ENCODE measurements at regions not wholly inside any gene's neighbourhood (a gene's known extent, or its start where the extent isn't known, plus 50 kb on each side); places are given as distances from the start of the nearest gene placed in this dataset.
"Not testable (repeated sequence)": the region's sequence is repeated elsewhere in the genome, so short reads cannot be mapped to it uniquely, and the experiment has no call there.

DNA sequence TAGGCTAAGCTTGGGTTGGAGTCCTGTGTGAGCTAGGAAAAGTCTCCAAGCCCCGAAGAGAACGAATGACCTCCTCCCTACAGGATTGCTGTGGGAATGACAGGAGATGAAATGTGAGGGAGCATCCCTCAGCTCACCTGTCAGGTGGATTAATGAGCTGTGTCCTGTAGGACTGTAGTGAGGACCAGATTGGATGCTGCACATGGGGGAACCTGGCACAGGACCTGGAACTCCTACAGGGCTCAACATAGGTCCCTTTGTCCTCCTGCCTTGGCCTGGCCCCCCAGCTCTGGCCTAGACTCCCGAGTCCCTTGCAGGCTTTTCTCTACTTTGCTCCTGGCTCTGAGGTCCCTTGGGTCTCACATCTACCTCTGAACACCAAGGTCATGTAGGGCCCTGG lies 155.7 kb downstream of the PTPRU start:
- H3K27me3 ChIP-seq (ENCODE audit: control insufficient read depth, insufficient read depth, low read length): no peaks in the 10 kb centered on the region
- no peak for DNase-seq (ENCODE audit: low read depth, low spot score)
- no peak overlapping the region for H3K27ac ChIP-seq (ENCODE audit: low read length)
- H3K36me3 ChIP-seq (ENCODE audit: control insufficient read depth, insufficient read depth, low read length): no peaks in the 10 kb centered on the region
- H3K4me3 ChIP-seq (ENCODE audit: low read length): no peak overlapping the region
- H3K9me3 ChIP-seq (ENCODE audit: control insufficient read depth, insufficient read depth, low read length): no peaks in the 10 kb centered on the region
- no CpG with 5 or more reads among the region's 3 CpGs for WGBS (ENCODE audit: insufficient coverage, insufficient read length)
- no peaks in the 10 kb centered on the region for H3K4me1 ChIP-seq (ENCODE audit: control insufficient read depth, insufficient read depth, low read length)

DNA sequence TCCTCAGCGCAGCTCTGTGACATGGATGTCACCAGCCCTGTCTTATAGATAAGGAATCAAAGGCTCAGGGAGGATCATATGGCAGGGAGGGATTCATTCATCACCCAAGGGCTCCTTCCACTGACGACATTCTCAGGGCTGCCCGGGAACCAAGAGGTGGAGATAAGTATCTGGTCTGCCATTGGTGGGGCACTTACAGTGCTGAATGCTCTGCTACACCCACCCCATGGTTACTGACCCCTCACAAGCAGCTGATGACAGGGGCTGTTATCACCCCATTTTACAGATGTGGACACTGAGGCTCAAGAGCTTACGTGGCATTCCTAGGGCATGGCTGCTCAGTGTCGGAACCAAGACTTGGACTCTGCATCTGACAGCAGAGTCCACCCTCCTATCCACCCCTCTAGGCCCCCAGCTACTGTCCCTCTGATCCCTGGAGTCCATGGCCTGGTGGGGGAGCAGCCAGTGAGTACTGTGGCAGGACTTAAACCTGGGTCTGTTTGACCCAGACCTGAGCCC lies 155.1 kb downstream of the PTPRU start:
- WGBS (ENCODE audit: insufficient coverage, insufficient read length): no CpG with 5 or more reads among the region's 5 CpGs
- no peak overlapping the region for H3K4me3 ChIP-seq (ENCODE audit: low read length)
- DNase-seq (ENCODE audit: low read depth, low spot score): no peak
- H3K4me1 ChIP-seq (ENCODE audit: control insufficient read depth, insufficient read depth, low read length): no peaks in the 10 kb centered on the region
- H3K9me3 ChIP-seq (ENCODE audit: control insufficient read depth, insufficient read depth, low read length): no peaks in the 10 kb centered on the region
- no peak overlapping the region for H3K27ac ChIP-seq (ENCODE audit: low read length)
- no peaks in the 10 kb centered on the region for H3K36me3 ChIP-seq (ENCODE audit: control insufficient read depth, insufficient read depth, low read length)
- no peaks in the 10 kb centered on the region for H3K27me3 ChIP-seq (ENCODE audit: control insufficient read depth, insufficient read depth, low read length)

DNA sequence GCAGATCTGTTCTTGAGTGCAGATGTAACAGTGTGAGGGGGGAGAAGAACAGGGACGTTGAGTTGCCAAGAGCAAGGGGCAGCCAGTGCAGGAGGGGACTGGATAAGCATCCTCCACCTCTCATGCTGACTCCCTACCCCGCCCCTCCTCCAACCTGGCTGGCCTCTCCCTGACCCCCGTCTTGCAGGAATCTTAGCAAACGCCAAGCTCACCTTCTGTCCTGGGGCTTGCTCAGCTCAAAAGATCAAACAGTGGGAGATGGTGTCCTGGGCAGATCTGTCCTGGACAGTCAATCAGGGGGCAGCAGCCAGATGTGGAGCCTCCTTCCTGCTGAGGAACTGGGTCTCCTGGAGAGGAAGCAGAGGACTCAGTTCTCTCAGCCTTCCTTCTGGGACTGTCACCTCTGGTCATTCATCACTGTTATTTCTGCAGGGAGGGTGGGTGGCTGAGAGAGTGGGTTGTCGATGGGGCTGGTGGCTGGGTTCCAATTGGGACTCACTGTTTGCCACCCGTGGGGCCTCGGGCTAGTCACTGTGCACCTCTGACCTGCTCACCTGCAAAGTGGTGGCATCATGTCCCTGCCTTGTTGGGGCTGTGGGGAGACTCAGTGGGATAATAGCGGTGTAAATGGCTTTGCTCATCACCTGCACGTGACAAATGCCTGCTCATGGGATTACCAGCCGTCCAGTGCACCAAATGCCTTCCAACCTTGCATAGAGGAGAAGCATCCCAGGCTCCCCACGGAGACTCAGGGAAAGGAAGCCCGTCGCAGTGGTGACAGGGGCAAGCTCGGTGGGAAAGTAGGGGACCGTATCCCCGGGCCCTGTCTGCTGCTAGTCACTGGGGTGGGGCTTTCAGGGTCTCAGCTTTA lies 154.4 kb downstream of the PTPRU start:
- H3K9me3 ChIP-seq (ENCODE audit: control insufficient read depth, insufficient read depth, low read length): no peaks in the 10 kb centered on the region
- no peak overlapping the region for H3K4me3 ChIP-seq (ENCODE audit: low read length)
- H3K4me1 ChIP-seq (ENCODE audit: control insufficient read depth, insufficient read depth, low read length): no peaks in the 10 kb centered on the region
- no peaks in the 10 kb centered on the region for H3K36me3 ChIP-seq (ENCODE audit: control insufficient read depth, insufficient read depth, low read length)
- no peaks in the 10 kb centered on the region for H3K27me3 ChIP-seq (ENCODE audit: control insufficient read depth, insufficient read depth, low read length)
- H3K27ac ChIP-seq (ENCODE audit: low read length): no peak overlapping the region
- no peak for DNase-seq (ENCODE audit: low read depth, low spot score)
- no CpG with 5 or more reads among the region's 16 CpGs for WGBS (ENCODE audit: insufficient coverage, insufficient read length)

DNA sequence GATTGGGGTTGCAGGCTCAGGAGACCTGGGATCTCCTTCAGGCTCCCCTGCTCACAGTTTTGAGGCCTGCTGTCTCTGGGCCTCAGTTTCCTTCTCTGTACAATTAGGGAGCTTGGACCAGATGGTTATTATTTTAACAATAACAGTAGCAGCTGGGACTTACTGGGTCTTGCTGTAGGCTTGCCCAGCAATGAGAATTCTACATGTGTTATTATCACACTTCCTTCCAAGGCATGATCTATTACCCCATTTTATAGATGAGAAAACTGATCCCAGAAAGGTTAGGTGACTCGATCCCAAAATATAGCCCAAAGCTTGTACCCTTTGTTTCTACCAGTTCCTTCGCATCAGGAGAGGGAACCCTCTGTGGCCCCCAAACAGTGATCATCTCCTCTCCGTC lies 153.8 kb downstream of the PTPRU start:
- no peak for DNase-seq (ENCODE audit: low read depth, low spot score)
- Histone ChIP-seq H3K36me3 (ENCODE audit: control insufficient read depth, insufficient read depth, low read length) (no peaks in the 10 kb centered on the region), H3K9me3 (ENCODE audit: control insufficient read depth, insufficient read depth, low read length) (no peaks in the 10 kb centered on the region), H3K27ac (ENCODE audit: low read length) (no peak overlapping the region), H3K27me3 (ENCODE audit: control insufficient read depth, insufficient read depth, low read length) (no peaks in the 10 kb centered on the region), H3K4me3 (ENCODE audit: low read length) (no peak overlapping the region), H3K4me1 (ENCODE audit: control insufficient read depth, insufficient read depth, low read length) (no peaks in the 10 kb centered on the region)
- no CpG with 5 or more reads among the region's 3 CpGs for WGBS (ENCODE audit: insufficient coverage, insufficient read length)

DNA sequence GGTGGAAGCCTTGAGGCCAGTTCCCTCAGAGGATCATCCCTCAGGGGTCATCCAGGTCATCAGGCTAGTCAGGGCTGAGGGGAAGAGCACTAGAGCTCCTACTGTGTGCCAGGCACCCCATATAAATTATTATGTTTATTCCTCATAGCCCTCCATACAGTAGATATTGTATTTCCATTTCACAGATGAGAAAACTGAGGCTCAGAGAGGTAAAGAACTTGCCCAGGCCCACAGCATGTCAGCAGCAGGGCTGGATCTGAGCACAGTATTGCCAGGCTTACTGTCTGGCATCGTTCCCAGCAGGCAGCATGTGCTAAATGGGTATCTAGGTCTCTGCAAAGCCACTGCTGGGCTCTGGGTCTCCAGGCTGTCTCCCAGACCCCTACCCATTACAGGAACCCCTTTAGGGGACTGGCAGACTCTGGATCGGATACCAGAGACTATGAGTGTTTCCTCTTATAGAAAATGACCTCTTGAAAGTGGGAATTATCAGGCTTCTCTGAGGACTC lies 153.3 kb downstream of the PTPRU start:
- no CpG with 5 or more reads among the region's 2 CpGs for WGBS (ENCODE audit: insufficient coverage, insufficient read length)
- Histone ChIP-seq H3K9me3 (ENCODE audit: control insufficient read depth, insufficient read depth, low read length) (no peaks in the 10 kb centered on the region), H3K27ac (ENCODE audit: low read length) (no peak overlapping the region), H3K27me3 (ENCODE audit: control insufficient read depth, insufficient read depth, low read length) (no peaks in the 10 kb centered on the region), H3K36me3 (ENCODE audit: control insufficient read depth, insufficient read depth, low read length) (no peaks in the 10 kb centered on the region), H3K4me1 (ENCODE audit: control insufficient read depth, insufficient read depth, low read length) (no peaks in the 10 kb centered on the region), H3K4me3 (ENCODE audit: low read length) (no peak overlapping the region)
- no peak for DNase-seq (ENCODE audit: low read depth, low spot score)

- H3K4me1 ChIP-seq (ENCODE audit: control insufficient read depth, insufficient read depth, low read length): no peaks in the 10 kb centered on the region
- H3K27me3 ChIP-seq (ENCODE audit: control insufficient read depth, insufficient read depth, low read length): no peaks in the 10 kb centered on the region
- DNase-seq (ENCODE audit: low read depth, low spot score): no peak
- H3K4me3 ChIP-seq (ENCODE audit: low read length): no peak overlapping the region
- H3K9me3 ChIP-seq (ENCODE audit: control insufficient read depth, insufficient read depth, low read length): no peaks in the 10 kb centered on the region
- no CpG with 5 or more reads among the region's 6 CpGs for WGBS (ENCODE audit: insufficient coverage, insufficient read length)
- H3K36me3 ChIP-seq (ENCODE audit: control insufficient read depth, insufficient read depth, low read length): no peaks in the 10 kb centered on the region
- H3K27ac ChIP-seq (ENCODE audit: low read length): no peak overlapping the region
Observed at GRCh38 chr1:29388884-29389283, 152.6 kb downstream of the PTPRU start.

DNA sequence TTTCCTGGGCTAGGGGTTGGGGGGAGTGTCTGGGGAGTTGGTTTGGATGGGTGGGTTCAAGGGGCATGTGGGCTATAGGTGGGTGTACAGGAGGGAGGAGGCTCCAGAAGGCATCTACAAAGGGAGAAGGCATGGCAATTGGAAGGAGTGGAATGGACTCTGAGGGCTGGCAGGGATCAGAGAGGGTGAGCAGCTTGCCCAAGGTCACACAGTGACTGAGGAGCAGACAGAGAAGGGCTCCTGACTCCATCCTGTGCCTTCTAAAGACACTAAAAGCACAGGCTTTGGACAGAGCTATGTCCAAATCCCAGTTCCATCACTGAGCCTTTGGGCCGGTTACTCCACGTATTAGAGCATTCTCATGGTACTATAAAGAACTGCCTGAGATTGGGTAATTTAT lies 151.8 kb downstream of the PTPRU start:
- Histone ChIP-seq H3K27ac (ENCODE audit: low read length) (no peak overlapping the region), H3K27me3 (ENCODE audit: control insufficient read depth, insufficient read depth, low read length) (no peaks in the 10 kb centered on the region), H3K36me3 (ENCODE audit: control insufficient read depth, insufficient read depth, low read length) (no peaks in the 10 kb centered on the region), H3K4me3 (ENCODE audit: low read length) (no peak overlapping the region), H3K9me3 (ENCODE audit: control insufficient read depth, insufficient read depth, low read length) (no peaks in the 10 kb centered on the region), H3K4me1 (ENCODE audit: control insufficient read depth, insufficient read depth, low read length) (no peaks in the 10 kb centered on the region)
- WGBS (ENCODE audit: insufficient coverage, insufficient read length): no CpG with 5 or more reads among the region's 2 CpGs
- no peak for DNase-seq (ENCODE audit: low read depth, low spot score)

DNA sequence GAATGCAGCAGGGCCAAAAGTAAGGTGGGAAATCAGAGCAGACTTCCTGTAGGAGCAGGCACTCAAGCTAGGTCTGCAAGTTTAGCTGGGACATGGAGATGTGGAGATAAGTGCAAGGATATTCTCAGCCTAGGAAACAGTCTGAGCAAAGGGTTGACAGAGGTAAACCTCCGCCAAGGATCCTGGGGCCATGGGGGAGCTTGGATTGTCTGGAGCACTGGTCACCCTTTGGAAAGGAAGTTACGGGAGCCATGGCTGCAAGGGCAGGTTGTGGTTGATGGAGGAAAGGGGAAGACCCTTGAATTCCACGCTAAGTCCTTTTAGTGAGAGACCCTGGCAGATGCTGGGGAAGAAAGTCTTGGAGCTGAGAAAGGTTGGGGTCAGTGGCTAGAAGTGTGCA lies 150.9 kb downstream of the PTPRU start:
- whole genome bisulfite sequencing (ENCODE audit: insufficient coverage, insufficient read length): no CpG with 5 or more reads among the region's 3 CpGs
- DNase-seq (ENCODE audit: low read depth, low spot score): no peak

GRCh38 chr1:29386453-29386852 lies 150.1 kb downstream of the PTPRU start:
- WGBS (ENCODE audit: insufficient coverage, insufficient read length): no CpG with 5 or more reads among the region's 1 CpG
- not testable (repeated sequence) for H3K9me3 ChIP-seq (ENCODE audit: control insufficient read depth, insufficient read depth, low read length); H3K4me3 ChIP-seq (ENCODE audit: low read length); H3K4me1 ChIP-seq (ENCODE audit: control insufficient read depth, insufficient read depth, low read length); H3K36me3 ChIP-seq (ENCODE audit: control insufficient read depth, insufficient read depth, low read length); H3K27ac ChIP-seq (ENCODE audit: low read length); H3K27me3 ChIP-seq (ENCODE audit: control insufficient read depth, insufficient read depth, low read length); DNase-seq (ENCODE audit: low read depth, low spot score)

More for the DNA sequence above, 150.9 kb downstream of the PTPRU start:
- no peaks in the 10 kb centered on the region for H3K27me3 ChIP-seq (ENCODE audit: control insufficient read depth, insufficient read depth, low read length)
- H3K27ac ChIP-seq (ENCODE audit: low read length): no peak overlapping the region
- H3K4me3 ChIP-seq (ENCODE audit: low read length): no peak overlapping the region
- no peaks in the 10 kb centered on the region for H3K9me3 ChIP-seq (ENCODE audit: control insufficient read depth, insufficient read depth, low read length)
- H3K36me3 ChIP-seq (ENCODE audit: control insufficient read depth, insufficient read depth, low read length): no peaks in the 10 kb centered on the region
- no peaks in the 10 kb centered on the region for H3K4me1 ChIP-seq (ENCODE audit: control insufficient read depth, insufficient read depth, low read length)

DNA sequence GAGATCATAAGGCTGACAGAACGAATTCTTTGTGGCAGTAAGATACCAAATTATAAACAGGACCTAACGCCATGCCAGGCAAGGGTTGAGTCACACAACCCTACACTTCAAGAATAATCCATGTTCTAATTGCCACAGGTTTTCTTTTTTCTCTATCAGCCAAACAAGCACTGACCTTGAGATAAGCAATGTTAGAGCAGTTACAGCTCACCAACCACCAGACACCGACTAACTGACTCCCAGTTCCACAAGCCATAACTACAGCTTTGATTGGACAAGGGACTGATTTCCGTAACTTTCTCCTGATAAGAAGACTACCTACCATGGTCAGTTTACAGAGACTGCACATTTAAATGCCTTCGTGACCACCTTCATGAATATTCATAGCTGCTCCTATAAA lies 149.6 kb downstream of the PTPRU start:
- Histone ChIP-seq H3K4me1 (ENCODE audit: control insufficient read depth, insufficient read depth, low read length) (no peaks in the 10 kb centered on the region), H3K27ac (ENCODE audit: low read length) (no peak overlapping the region), H3K9me3 (ENCODE audit: control insufficient read depth, insufficient read depth, low read length) (no peaks in the 10 kb centered on the region), H3K36me3 (ENCODE audit: control insufficient read depth, insufficient read depth, low read length) (no peaks in the 10 kb centered on the region), H3K4me3 (ENCODE audit: low read length) (no peak overlapping the region), H3K27me3 (ENCODE audit: control insufficient read depth, insufficient read depth, low read length) (no peaks in the 10 kb centered on the region)
- no peak for DNase-seq (ENCODE audit: low read depth, low spot score)
- WGBS (ENCODE audit: insufficient coverage, insufficient read length): no CpG with 5 or more reads among the region's 5 CpGs
